ENCODE measurements at regions not wholly inside any gene's neighbourhood (a gene's known extent, or its start where the extent isn't known, plus 50 kb on each side); places are given as distances from the start of the nearest gene placed in this dataset.
A peak's percentile ranks its signal among the peaks of the same experiment; 100 is the strongest.
"Not testable (repeated sequence)": the region's sequence is repeated elsewhere in the genome, so short reads cannot be mapped to it uniquely, and the experiment has no call there.

- not testable (repeated sequence) for DNase-seq (ENCODE audit: low read depth, low spot score)
Observed at GRCh38 chr15:66998234-66998633, 67.2 kb upstream of the SMAD3 start.

GRCh38 chr15:66999046-66999968 lies 66.1 kb upstream of the SMAD3 start:
- no peak for DNase-seq (ENCODE audit: low read depth, low spot score)

- no peak for DNase-seq (ENCODE audit: low read depth, low spot score)
Observed at GRCh38 chr15:67000896-67001295, 64.5 kb upstream of the SMAD3 start.

- no peak for DNase-seq (ENCODE audit: low read depth, low spot score)
Observed at GRCh38 chr15:67002368-67002767, 63.0 kb upstream of the SMAD3 start.

GRCh38 chr15:67003586-67003985 lies 61.8 kb upstream of the SMAD3 start:
- DNase-seq (ENCODE audit: low read depth, low spot score): no peak

- no peak for DNase-seq (ENCODE audit: low read depth, low spot score)
Observed at GRCh38 chr15:67004142-67004541, 61.3 kb upstream of the SMAD3 start.

- no peak for DNase-seq (ENCODE audit: low read depth, low spot score)
Observed at GRCh38 chr15:67005294-67005996, 60.0 kb upstream of the SMAD3 start.

- DNase-seq (ENCODE audit: low read depth, low spot score): no peak
Observed at GRCh38 chr15:67006083-67007065, 59.0 kb upstream of the SMAD3 start.

GRCh38 chr15:67009576-67010569 lies 55.5 kb upstream of the SMAD3 start:
- no peak for DNase-seq (ENCODE audit: low read depth, low spot score)

GRCh38 chr15:67010898-67011616 lies 54.3 kb upstream of the SMAD3 start:
- no peak for DNase-seq (ENCODE audit: low read depth, low spot score)

- no peak for DNase-seq (ENCODE audit: low read depth, low spot score)
Observed at GRCh38 chr15:67011617-67012005, 53.8 kb upstream of the SMAD3 start.

- DNase-seq (ENCODE audit: low read depth, low spot score): peak; percentile 62
Observed at GRCh38 chr15:67013696-67014095, 51.7 kb upstream of the SMAD3 start.

Measured in smooth muscle cell of the brain vasculature (primary cell).